H7 (cell line): ENCODE measurements at regions not wholly inside any gene's neighbourhood (a gene's known extent, or its start where the extent isn't known, plus 50 kb on each side); places are given as distances from the start of the nearest gene placed in this dataset.

Source experiments
- DNase-seq: peaks from one replicate; pipeline ENCODE4 v3.0.0; 2012
- H3K27me3 ChIP-seq: 2 replicates; pipeline ENCODE4 v1.6.0; 2011; ENCODE audit warnings: mild to moderate bottlenecking, low read length; ENCODE audit not compliant: control insufficient read depth, insufficient read depth
- H3K36me3 ChIP-seq: replicated peaks from 2 replicates; pipeline ENCODE4 v1.5.1; 2011; ENCODE audit warnings: low read length; ENCODE audit not compliant: control insufficient read depth, insufficient read depth
- H3K4me3 ChIP-seq: 2 replicates; pipeline ENCODE4 v1.5.1; 2011; ENCODE audit warnings: low read depth, mild to moderate bottlenecking, control low read depth, low read length, moderate library complexity; ENCODE audit not compliant: insufficient read depth

DNA sequence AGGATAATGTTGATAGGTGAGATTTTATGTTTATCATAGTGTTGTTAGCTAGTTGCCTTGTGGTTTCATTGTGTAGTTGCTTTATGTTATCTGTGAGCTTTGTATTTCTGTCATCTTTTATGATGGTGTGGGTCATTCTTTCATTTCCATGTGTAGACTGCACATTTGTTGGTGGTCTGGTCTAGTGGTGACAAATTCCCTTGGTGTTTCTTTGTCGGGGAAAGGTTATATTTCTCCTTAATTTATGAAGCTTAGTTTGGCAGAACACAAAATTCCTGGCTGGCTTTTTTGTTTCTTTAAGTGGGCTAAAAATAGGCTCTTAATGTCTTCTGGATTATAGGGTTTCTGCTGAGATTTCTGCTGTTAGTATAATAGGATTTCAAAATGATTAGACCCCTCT lies 347.2 kb upstream of the ADAMTS5 start:
- no peak for DNase-seq
- Histone ChIP-seq H3K36me3 (no peaks in the 10 kb centered on the region), H3K27me3 (no peaks in the 10 kb centered on the region), H3K4me3 (no peak overlapping the region)

- DNase-seq = no peak
- Histone ChIP-seq H3K4me3 (no peak overlapping the region), H3K27me3 (no peaks in the 10 kb centered on the region), H3K36me3 (no peaks in the 10 kb centered on the region)
Measured at GRCh38 chr21:27306791-27307775, 340.2 kb upstream of the ADAMTS5 start.

GRCh38 chr21:27306206-27306605 lies 339.3 kb upstream of the ADAMTS5 start:
- no peak overlapping the region for H3K4me3 ChIP-seq
- H3K27me3 ChIP-seq = no peaks in the 10 kb centered on the region
- no peaks in the 10 kb centered on the region for H3K36me3 ChIP-seq
- no peak for DNase-seq

GRCh38 chr21:27301220-27301619 lies 334.3 kb upstream of the ADAMTS5 start:
- no peaks in the 10 kb centered on the region for H3K36me3 ChIP-seq
- DNase-seq = no peak
- no peaks in the 10 kb centered on the region for H3K27me3 ChIP-seq

DNA sequence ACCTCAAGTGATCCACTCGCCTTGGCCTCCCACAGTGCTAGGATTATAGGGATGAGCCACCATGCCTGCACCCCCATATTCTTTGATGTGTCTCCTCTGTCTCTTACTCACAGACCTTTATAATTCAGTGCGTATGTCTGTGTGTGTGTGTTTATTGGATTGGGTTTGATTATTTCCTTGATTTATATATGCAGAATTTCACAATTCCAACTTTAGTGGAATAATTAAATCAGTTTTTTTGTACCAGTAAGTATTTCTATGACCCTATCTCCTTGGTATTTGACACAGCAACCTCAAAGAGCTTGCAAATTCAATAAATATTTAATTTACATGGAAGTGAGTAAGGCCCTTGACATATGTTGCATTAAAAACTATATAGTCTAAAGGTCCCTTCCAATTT lies 333.9 kb upstream of the ADAMTS5 start:
- DNase-seq = no peak

More at GRCh38 chr21:27301220-27301619, 334.3 kb upstream of the ADAMTS5 start:
- no peak overlapping the region for H3K4me3 ChIP-seq

DNA sequence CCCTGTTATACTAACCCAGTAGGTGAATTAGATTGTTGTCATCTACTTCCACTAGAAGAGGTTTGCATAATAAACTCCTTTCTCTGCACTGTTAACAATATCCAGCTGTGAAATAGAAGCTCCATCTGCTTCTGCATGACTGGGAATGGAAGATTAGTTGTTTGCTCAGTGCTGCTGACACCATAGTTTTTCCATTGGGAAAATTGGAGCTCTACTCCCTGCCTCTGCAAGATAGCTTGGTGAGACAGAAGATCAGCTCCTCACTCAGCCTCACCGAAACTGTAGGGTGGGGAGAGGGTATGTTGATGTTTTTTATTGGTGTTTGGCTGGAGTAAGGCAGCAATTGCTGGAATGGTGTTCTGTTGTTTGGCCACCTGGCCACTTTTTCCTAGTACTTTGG lies 331.6 kb upstream of the ADAMTS5 start:
- no peaks in the 10 kb centered on the region for H3K27me3 ChIP-seq
- H3K4me3 ChIP-seq = no peak overlapping the region
- no peak for DNase-seq
- H3K36me3 ChIP-seq = no peaks in the 10 kb centered on the region

More for the DNA sequence above, 333.9 kb upstream of the ADAMTS5 start:
- Histone ChIP-seq H3K27me3 (no peaks in the 10 kb centered on the region), H3K36me3 (no peaks in the 10 kb centered on the region), H3K4me3 (no peak overlapping the region)

GRCh38 chr21:27293239-27293638 lies 326.4 kb upstream of the ADAMTS5 start:
- no peaks in the 10 kb centered on the region for H3K36me3 ChIP-seq

GRCh38 chr21:27292783-27293182 lies 325.9 kb upstream of the ADAMTS5 start:
- H3K36me3 ChIP-seq = no peaks in the 10 kb centered on the region
- H3K4me3 ChIP-seq = no peak overlapping the region
- no peaks in the 10 kb centered on the region for H3K27me3 ChIP-seq
- no peak for DNase-seq

More at GRCh38 chr21:27293239-27293638, 326.4 kb upstream of the ADAMTS5 start:
- Histone ChIP-seq H3K4me3 (no peak overlapping the region), H3K27me3 (no peaks in the 10 kb centered on the region)
- DNase-seq = no peak

DNA sequence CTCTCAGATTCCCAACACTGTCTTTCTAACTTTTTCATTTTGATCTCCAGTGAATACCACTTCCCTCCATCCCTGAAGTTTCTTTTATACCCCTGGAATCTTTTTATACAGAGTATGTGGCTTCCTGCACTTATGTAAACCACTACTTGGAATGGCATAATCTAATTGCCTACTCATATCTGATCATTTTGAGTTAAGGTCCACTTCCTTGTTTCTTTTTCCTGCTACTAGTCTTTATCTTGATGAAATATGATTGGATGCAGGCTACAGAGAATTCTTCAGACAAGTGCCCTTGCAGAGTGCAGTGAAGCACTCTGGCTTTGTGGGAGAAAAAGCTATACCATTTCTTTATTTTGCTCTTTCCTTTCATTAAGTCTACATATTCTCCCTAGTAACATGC lies 325.3 kb upstream of the ADAMTS5 start:
- H3K27me3 ChIP-seq = no peaks in the 10 kb centered on the region
- no peak overlapping the region for H3K4me3 ChIP-seq
- DNase-seq = no peak
- no peaks in the 10 kb centered on the region for H3K36me3 ChIP-seq

GRCh38 chr21:27291006-27291405 lies 324.1 kb upstream of the ADAMTS5 start:
- Histone ChIP-seq H3K4me3 (no peak overlapping the region), H3K36me3 (no peaks in the 10 kb centered on the region), H3K27me3 (no peaks in the 10 kb centered on the region)
- no peak for DNase-seq

GRCh38 chr21:27290028-27290427 lies 323.1 kb upstream of the ADAMTS5 start:
- no peaks in the 10 kb centered on the region for H3K36me3 ChIP-seq
- no peak overlapping the region for H3K4me3 ChIP-seq
- H3K27me3 ChIP-seq = no peaks in the 10 kb centered on the region
- DNase-seq = no peak

DNA sequence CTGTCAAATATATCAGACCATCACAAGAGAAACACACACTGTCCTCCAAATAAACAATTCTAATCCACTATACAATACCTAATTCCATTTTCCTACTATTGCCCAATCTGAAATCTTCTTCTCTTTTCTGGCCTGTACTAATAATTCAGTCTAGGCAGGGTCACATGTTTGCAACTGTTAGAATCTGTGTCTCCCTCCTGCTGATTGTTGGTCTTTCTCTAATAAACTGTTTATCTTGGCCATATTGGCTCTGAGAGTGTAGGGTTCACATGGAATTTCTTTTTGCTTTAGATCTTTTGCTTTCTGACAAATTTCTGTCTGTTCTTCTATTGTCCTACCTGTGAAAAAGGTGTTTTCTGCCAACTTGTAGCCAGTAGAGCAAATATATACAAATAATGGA lies 319.9 kb upstream of the ADAMTS5 start:
- Histone ChIP-seq H3K27me3 (no peaks in the 10 kb centered on the region), H3K36me3 (no peaks in the 10 kb centered on the region), H3K4me3 (no peak overlapping the region)
- DNase-seq = no peak

- H3K4me3 ChIP-seq = no peak overlapping the region
- no peak for DNase-seq
- H3K36me3 ChIP-seq = no peaks in the 10 kb centered on the region
- H3K27me3 ChIP-seq = no peaks in the 10 kb centered on the region
Measured at GRCh38 chr21:27277110-27277509, 310.2 kb upstream of the ADAMTS5 start.

DNA sequence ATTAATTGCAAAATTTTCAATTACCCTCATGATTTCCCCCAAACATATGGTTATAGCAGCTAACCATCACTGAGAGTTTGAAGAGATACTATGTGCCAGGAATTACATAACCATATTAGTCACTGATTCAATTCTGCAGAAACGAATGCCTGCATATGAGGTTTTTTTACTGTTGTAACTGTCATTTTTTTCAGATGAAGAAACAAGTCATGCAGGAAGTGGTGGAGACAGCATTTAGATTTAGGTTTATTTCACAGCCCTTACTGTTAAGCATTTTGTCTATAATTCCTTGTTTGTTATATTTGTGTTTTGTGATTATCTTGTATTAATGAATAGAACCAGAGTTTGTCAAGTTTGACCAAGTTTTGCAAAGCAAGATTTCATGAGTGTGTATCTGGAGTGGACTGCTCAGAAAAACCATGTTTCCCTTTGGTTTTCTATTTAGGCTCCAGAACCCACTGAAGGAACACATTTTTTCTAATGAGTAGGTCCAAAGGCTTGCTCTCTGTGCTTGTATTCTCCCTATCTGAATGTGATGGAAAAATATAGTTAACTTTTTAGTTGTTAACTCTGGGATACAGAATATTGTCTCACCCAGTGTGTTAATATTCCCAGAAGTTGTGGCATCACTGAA lies 308.5 kb upstream of the ADAMTS5 start:
- H3K36me3 ChIP-seq = no peaks in the 10 kb centered on the region
- DNase-seq = no peak
- H3K27me3 ChIP-seq = no peaks in the 10 kb centered on the region
- H3K4me3 ChIP-seq = no peak overlapping the region

GRCh38 chr21:27269644-27270043 lies 302.8 kb upstream of the ADAMTS5 start:
- no peak overlapping the region for H3K4me3 ChIP-seq
- no peaks in the 10 kb centered on the region for H3K27me3 ChIP-seq
- no peak for DNase-seq
- no peaks in the 10 kb centered on the region for H3K36me3 ChIP-seq
